GM12878 (cell line): ENCODE measurements at regions not wholly inside any gene's neighbourhood (a gene's known extent, or its start where the extent isn't known, plus 50 kb on each side); places are given as distances from the start of the nearest gene placed in this dataset.

Experiments
- ATAC-seq: fragments of 200-7000 bp; cut with Tn5 transposase; 3 replicates; pipeline ENCODE4 v1.9.1; 2020; ENCODE audit warnings: mild to moderate bottlenecking, moderate library complexity
- BruUV-seq: library from RNA; stranded (reverse); fragments of 400-500 nt; replicated peaks from 2 replicates; lab custom pipeline; 2021; lab: Mats Ljungman, UMichigan
- CTCF ChIA-PET: fragments of 300-600 bp; sonication (Branson Sonifier 250); formaldehyde crosslinking; extraction: SDS; loops from one replicate; lab custom pipeline; 2021; ENCODE audit warnings: inconsistent platforms; lab: Yijun Ruan, JAX
- POLR2A ChIA-PET: fragments of 350-600 bp; formaldehyde crosslinking; extraction: SDS; loops from one replicate; lab custom pipeline; 2021; ENCODE audit warnings: inconsistent platforms; lab: Charles Lee
- RAD21 ChIA-PET: fragments of 300-600 bp; sonication (Branson Sonifier 250); formaldehyde crosslinking; loops from one replicate; lab custom pipeline; 2023; ENCODE audit warnings: antibody characterized with exemption; ENCODE audit not compliant: unreplicated experiment; lab: Charles Lee
- SMC1A ChIA-PET: fragments of 300-600 bp; sonication (Branson Sonifier 250); formaldehyde crosslinking; loops from one replicate; lab custom pipeline; 2023; ENCODE audit not compliant: unreplicated experiment, uncharacterized antibody; lab: Charles Lee
- DNase-seq: peaks from one replicate; pipeline ENCODE4 v3.0.0-alpha.2; 2011; ENCODE audit warnings: low read depth, low spot score
- FAIRE-seq: peaks from 3 replicates; lab custom pipeline; 2011; peaks lifted over from hg19 to GRCh38; lab: Jason Lieb, UNC
- H2AFZ ChIP-seq: 2 replicates; pipeline ENCODE4 v1.6.0; 2011; ENCODE audit warnings: low read depth, low read length, control low read depth; ENCODE audit not compliant: control insufficient read depth
- H3K27ac ChIP-seq: 2 replicates; pipeline ENCODE4 v1.5.1; 2011; ENCODE audit warnings: control low read depth; ENCODE audit not compliant: control insufficient read depth, insufficient read depth
- H3K27me3 ChIP-seq, 2 experiments: replicated peaks in 1 of 2; 2 replicates each; pipeline versions ENCODE4 v1.6.0 to v1.6.1; 2011; ENCODE audit warnings: low read length in 1 of 2; ENCODE audit not compliant: control insufficient read depth in 2 of 2, insufficient read depth in 2 of 2
- H3K36me3 ChIP-seq, 2 experiments: 2 replicates each; pipeline ENCODE4 v1.5.1; 2011; ENCODE audit warnings: low read length in 1 of 2; ENCODE audit not compliant: control insufficient read depth in 2 of 2, insufficient read depth in 2 of 2
- H3K4me1 ChIP-seq: 2 replicates; pipeline ENCODE4 v1.6.1; 2011; ENCODE audit warnings: mild to moderate bottlenecking, low read length, moderate library complexity, mixed read lengths; ENCODE audit not compliant: control insufficient read depth, insufficient read depth
- H3K4me2 ChIP-seq: 2 replicates; pipeline ENCODE4 v1.6.0; 2011; ENCODE audit warnings: control low read depth; ENCODE audit not compliant: control insufficient read depth, insufficient read depth
- H3K4me3 ChIP-seq: fragments of 200-600 bp; sonication (generic); 2 replicates; pipeline ENCODE4 v1.5.1; 2016
- H3K79me2 ChIP-seq: 2 replicates; pipeline ENCODE4 v1.6.0; 2011; ENCODE audit warnings: low read length; ENCODE audit not compliant: control insufficient read depth, insufficient read depth
- H3K9ac ChIP-seq: 2 replicates; pipeline ENCODE4 v1.8.0; 2011; ENCODE audit warnings: low read length, control low read depth, mixed read lengths; ENCODE audit not compliant: control insufficient read depth, insufficient read depth
- H3K9me3 ChIP-seq: replicated peaks from 3 replicates; pipeline ENCODE4 v1.5.1; 2011; ENCODE audit warnings: mild to moderate bottlenecking, low read length; ENCODE audit not compliant: control insufficient read depth, insufficient read depth
- H4K20me1 ChIP-seq: 2 replicates; pipeline ENCODE4 v1.6.0; 2011; ENCODE audit not compliant: control insufficient read depth, insufficient read depth
- BMI1 ChIP-seq: fragments of 450-650 bp; IDR thresholded peaks from 2 replicates; pipeline ENCODE4 v1.6.1; 2016; ENCODE audit warnings: mild to moderate bottlenecking, moderate library complexity, borderline replicate concordance
- JUND ChIP-seq: IDR thresholded peaks from 2 replicates; pipeline ENCODE4 v1.6.1; 2012; ENCODE audit warnings: low read depth, mild to moderate bottlenecking, low read length, improper control_type of control experiment, moderate library complexity
- KAT2A ChIP-seq: conservative IDR thresholded peaks from 2 replicates; pipeline ENCODE4 v1.6.1; 2011; ENCODE audit warnings: low read depth, low read length; ENCODE audit not compliant: control insufficient read depth
- MEF2A ChIP-seq: IDR thresholded peaks from 2 replicates; pipeline ENCODE4 v1.6.1; 2011; ENCODE audit warnings: low read depth, mild to moderate bottlenecking, low read length, moderate library complexity; ENCODE audit not compliant: insufficient read depth
- MTA3 ChIP-seq: IDR thresholded peaks from 2 replicates; pipeline ENCODE4 v1.6.1; 2012; ENCODE audit warnings: low read length, inconsistent platforms, borderline replicate concordance
- MYB ChIP-seq: fragments of 150-350 bp; IDR thresholded peaks from 2 replicates; pipeline ENCODE4 v1.6.1; 2014; ENCODE audit warnings: mild to moderate bottlenecking, low read depth, low read length, borderline replicate concordance
- NFIC ChIP-seq: IDR thresholded peaks from 2 replicates; pipeline ENCODE4 v1.6.1; 2012; ENCODE audit warnings: low read depth, mild to moderate bottlenecking, inconsistent platforms, low read length, moderate library complexity
- NRF1 ChIP-seq: conservative IDR thresholded peaks from 2 replicates; pipeline ENCODE4 v1.6.1; 2011; ENCODE audit warnings: mild to moderate bottlenecking, low read depth, low read length, improper control_type of control experiment
- RAD51 ChIP-seq: fragments of 450-650 bp; IDR thresholded peaks from 2 replicates; pipeline ENCODE4 v1.6.1; 2016; ENCODE audit warnings: moderate library complexity, mild to moderate bottlenecking, inconsistent platforms
- SPI1 ChIP-seq: IDR thresholded peaks from 2 replicates; pipeline ENCODE4 v1.6.1; 2011; ENCODE audit warnings: low read depth, mild to moderate bottlenecking, low read length, moderate library complexity, borderline replicate concordance; ENCODE audit not compliant: insufficient read depth
- SRF ChIP-seq, 2 experiments: IDR thresholded peaks; 2 replicates each; pipeline ENCODE4 v1.6.1; 2011; ENCODE audit warnings: low read depth in 2 of 2, low read length in 2 of 2, mild to moderate bottlenecking in 1 of 2, moderate library complexity in 1 of 2
- WGBS: methylation state at CpG from one replicate; pipeline ENCODE4 v1.1.6; 2016; ENCODE audit warnings: low lambda C conversion rate; ENCODE audit not compliant: insufficient replicate concordance, insufficient coverage; ENCODE audit errors: missing lambda C conversion rate; 5-methylcytosine and 5-hydroxymethylcytosine counted together
- in situ Hi-C: fragments of 300-500 bp; cut with MboI; formaldehyde crosslinking; loops from 9 replicates; pipeline ENCODE4 v1.14.3; 2018; ENCODE audit warnings: mixed read lengths
- intact Hi-C: fragments of 100-400 bp; cut with micrococcal nuclease; formaldehyde crosslinking; loops from one replicate; pipeline ENCODE4 v1.14.2; 2022; ENCODE audit not compliant: unreplicated experiment
- TF ChIP-seq, protein P1 (sequence below): IDR thresholded peaks from 2 replicates; pipeline ENCODE4 v1.6.1; 2011; ENCODE audit warnings: low read depth, low read length, improper control_type of control experiment, borderline replicate concordance
- TF ChIP-seq, protein P2 (sequence below): fragments of 450-650 bp; IDR thresholded peaks from 2 replicates; pipeline ENCODE4 v1.6.1; 2017; ENCODE audit warnings: mild to moderate bottlenecking

- POLR2A ChIA-PET = no interaction called here
- TF ChIP-seq SPI1 = no peak
- TF ChIP-seq MEF2A = no peak
- no peak for TF ChIP-seq MYB
- TF ChIP-seq SRF (IDR thresholded peaks at IDR 0.05; ENCODE audit: low read depth in 2 of 2, low read length in 2 of 2) = no peak
- TF ChIP-seq MTA3 = no peak
- TF ChIP-seq NRF1 = no peak
- no peak for TF ChIP-seq BMI1
- TF ChIP-seq NFIC = no peak
- TF ChIP-seq, protein P1, sequence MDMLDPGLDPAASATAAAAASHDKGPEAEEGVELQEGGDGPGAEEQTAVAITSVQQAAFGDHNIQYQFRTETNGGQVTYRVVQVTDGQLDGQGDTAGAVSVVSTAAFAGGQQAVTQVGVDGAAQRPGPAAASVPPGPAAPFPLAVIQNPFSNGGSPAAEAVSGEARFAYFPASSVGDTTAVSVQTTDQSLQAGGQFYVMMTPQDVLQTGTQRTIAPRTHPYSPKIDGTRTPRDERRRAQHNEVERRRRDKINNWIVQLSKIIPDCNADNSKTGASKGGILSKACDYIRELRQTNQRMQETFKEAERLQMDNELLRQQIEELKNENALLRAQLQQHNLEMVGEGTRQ = no peak
- TF ChIP-seq RAD51 = no peak
- TF ChIP-seq JUND = no peak
- TF ChIP-seq KAT2A = no peak
- TF ChIP-seq, protein P2, sequence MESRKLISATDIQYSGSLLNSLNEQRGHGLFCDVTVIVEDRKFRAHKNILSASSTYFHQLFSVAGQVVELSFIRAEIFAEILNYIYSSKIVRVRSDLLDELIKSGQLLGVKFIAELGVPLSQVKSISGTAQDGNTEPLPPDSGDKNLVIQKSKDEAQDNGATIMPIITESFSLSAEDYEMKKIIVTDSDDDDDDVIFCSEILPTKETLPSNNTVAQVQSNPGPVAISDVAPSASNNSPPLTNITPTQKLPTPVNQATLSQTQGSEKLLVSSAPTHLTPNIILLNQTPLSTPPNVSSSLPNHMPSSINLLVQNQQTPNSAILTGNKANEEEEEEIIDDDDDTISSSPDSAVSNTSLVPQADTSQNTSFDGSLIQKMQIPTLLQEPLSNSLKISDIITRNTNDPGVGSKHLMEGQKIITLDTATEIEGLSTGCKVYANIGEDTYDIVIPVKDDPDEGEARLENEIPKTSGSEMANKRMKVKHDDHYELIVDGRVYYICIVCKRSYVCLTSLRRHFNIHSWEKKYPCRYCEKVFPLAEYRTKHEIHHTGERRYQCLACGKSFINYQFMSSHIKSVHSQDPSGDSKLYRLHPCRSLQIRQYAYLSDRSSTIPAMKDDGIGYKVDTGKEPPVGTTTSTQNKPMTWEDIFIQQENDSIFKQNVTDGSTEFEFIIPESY = no peak
- Histone ChIP-seq H3K27me3 (no peaks in the 10 kb centered on the region), H2AFZ (no peak overlapping the region), H3K36me3 (no peaks in the 10 kb centered on the region), H3K4me2 (no peak overlapping the region), H3K4me1 (no peaks in the 10 kb centered on the region), H3K9ac (no peak overlapping the region), H3K79me2 (no peaks in the 10 kb centered on the region), H3K4me3 (no peak overlapping the region), H3K27ac (no peak overlapping the region), H4K20me1 (no peaks in the 10 kb centered on the region), H3K9me3 (no peaks in the 10 kb centered on the region)
- intact Hi-C loops = loop anchor here (5.0 kb wide), 1 partner anchor 507 kb away; no protein-coding TSS in a partner anchor
- WGBS = 77% methylated on average over 8 of the region's 8 CpGs
- FAIRE-seq = no peak
- ATAC-seq = no peak
- CTCF ChIA-PET = interaction anchor here (1.5 kb wide), 1 partner anchor 13 kb away, joined by 4 read pairs; no protein-coding TSS in a partner anchor
- in situ Hi-C loops = loop anchor here (5.0 to 10.0 kb wide), 3 partner anchors 60 to 507 kb away; no protein-coding TSS in a partner anchor
- no peak for DNase-seq
- SMC1A ChIA-PET = interaction anchor here (1.1 kb wide), 1 partner anchor 444 kb away, joined by 3 read pairs; no protein-coding TSS in a partner anchor
- RAD21 ChIA-PET = no interaction called here
- no TSS peak for BruUV-seq
Measured at GRCh38 chr20:21804802-21805201, 99.3 kb downstream of the PAX1 start.
